Fibroblast of the conjunctiva (primary cell): ENCODE measurements at regions not wholly inside any gene's neighbourhood (a gene's known extent, or its start where the extent isn't known, plus 50 kb on each side); places are given as distances from the start of the nearest gene placed in this dataset.
"Not testable (repeated sequence)": the region's sequence is repeated elsewhere in the genome, so short reads cannot be mapped to it uniquely, and the experiment has no call there.

Experiments
- DNase-seq: peaks from one replicate; pipeline ENCODE4 v3.0.0-alpha.2; 2010; ENCODE audit warnings: low read depth

DNA sequence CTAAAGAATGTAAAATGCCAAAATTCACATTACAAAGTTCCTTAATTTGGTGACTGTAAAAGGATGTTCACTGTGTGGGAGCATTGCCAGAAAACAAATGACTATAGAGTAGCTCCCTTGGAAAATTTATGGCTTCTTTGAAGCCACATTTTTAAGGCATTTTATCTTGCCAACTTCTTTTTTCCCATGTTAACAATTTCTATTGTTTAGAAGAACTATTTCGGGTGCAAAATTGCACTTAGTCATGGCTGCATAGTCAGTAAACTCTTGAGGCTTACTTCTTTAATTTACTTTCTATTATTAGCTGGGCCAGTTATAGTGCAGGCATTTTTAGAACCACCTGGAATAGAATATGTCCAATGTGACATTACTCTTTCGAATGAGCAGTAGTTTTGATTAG lies 515.3 kb downstream of the JRKL start:
- no peak for DNase-seq

DNA sequence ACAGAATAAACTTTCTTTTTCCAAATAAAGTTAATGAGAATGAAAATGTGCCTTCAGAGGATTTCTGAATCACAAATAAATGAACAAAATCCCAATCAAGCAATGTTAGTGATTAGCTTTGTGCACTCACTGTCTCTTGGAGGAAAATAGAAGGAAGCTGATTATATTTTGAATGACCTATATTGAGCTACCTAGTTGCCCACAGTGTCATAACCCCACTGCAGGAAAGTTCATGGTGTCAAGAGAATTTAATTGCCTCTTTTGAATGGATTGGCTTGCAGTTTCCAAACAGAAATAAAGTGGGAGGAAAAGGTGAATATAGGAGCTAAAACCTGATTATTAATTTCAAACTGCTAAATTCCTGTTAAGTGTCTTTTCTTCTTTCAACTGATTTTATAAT lies 515.9 kb downstream of the JRKL start:
- no peak for DNase-seq

DNA sequence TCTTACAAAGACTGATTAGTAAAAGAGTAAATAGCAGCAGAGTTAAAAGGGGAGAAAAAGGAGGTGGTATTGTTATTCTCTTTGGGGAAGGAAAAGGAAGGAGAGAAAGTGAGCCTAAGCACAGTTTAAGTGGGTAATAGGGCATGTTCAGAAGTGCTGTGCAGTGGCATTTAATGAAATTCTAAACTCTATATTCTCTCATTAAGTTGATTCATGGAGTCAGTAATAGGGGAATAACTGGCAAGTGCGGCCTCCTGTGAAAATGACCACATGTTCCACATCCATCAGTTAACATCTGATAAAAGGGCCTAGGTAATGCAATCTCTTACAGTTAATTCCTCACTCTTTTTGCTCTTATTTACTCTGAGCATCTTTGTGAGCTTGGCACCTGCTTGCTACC lies 516.7 kb downstream of the JRKL start:
- no peak for DNase-seq

DNA sequence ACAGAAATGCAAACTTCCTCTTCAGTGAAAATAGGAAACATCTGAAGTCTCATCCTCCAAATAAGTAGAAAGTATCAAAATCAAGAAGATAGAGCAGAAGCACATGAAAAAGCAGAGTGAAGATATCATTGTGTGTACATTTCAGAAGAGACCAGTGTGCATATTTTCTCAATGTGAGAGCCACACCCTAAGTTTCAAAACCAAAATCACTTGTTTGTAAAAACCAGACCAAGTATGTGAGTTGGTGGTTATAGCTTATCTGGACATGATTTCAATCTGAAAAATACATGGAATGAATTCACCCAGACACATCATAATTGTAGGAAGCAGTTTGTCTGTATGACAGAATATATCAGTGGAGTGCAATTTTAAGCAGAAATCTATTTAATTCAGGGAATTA lies 536.0 kb downstream of the JRKL start:
- no peak for DNase-seq

DNA sequence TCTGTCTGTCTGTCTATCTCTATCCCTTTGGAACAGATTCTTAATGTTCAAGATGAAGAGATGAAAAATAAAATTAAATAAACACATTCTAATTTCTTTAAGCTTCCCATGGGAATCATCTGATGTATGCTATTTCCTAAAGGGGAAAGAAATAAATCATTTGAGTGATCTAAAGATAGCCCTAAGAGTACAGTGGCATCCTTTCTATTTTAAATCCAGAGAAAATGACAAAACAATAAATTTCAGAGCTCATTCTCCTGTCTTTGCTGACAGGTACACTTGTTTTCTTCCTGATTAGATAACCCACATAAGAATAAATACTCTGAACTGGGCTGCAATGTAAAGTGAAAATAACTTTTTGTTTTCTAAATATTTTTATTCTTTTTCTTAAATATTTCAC lies 550.4 kb downstream of the JRKL start:
- DNase-seq = no peak

DNA sequence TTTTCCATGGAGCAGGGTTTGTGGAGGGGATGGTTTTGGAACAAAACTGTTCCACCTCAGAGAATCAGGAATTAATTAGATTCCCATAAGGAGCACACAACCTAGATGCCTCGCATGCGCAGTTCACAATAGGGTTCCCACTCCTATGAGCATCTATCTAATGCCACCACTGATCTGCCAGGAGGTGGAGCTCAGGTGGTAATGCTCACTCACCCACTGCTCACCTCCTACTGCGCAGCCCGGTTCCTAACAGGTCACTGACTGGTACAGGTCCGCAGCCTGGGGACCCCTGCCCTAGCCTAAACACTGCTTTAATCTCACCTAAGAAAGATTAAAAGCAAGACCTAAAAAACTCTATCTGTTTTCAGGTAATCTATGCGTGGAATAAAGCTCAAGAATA lies 553.0 kb downstream of the JRKL start:
- DNase-seq = no peak

DNA sequence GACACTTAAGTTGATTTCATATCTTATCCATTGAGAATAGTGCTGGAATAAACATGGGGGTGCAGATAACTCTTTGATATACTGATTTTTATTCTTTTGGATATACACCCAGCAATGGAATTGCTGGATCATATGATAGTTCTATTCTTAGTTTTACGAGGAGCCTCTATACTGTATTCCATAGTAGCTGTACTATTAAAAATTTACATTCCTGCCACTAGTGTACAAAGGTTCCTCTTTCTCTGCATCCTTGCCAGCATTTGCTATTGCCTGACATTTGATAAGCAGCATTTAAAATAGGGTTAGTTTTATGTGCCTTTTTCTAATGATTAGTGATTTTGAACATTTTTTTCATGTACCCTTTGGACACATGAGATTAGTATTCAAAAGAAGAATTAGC lies 554.2 kb downstream of the JRKL start:
- no peak for DNase-seq

DNA sequence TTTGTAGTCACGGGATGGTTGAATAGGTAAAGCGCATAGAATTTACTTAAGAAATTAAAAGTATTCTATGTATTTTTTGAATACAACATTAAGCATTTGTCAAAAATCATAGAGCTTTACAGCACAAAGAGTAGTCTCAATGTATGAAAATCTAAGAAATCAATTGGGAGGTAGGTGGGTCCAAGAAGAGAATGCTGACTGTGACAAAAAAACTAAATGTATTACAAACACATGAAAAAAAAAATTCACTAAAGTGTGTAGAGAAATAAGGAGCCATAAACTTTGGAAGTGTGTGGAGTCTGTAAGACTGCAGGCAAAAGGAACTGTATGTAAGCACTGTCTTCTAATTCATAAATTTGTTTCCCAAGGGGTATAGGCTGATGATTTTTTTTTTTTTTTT lies 558.3 kb downstream of the JRKL start:
- no peak for DNase-seq

DNA sequence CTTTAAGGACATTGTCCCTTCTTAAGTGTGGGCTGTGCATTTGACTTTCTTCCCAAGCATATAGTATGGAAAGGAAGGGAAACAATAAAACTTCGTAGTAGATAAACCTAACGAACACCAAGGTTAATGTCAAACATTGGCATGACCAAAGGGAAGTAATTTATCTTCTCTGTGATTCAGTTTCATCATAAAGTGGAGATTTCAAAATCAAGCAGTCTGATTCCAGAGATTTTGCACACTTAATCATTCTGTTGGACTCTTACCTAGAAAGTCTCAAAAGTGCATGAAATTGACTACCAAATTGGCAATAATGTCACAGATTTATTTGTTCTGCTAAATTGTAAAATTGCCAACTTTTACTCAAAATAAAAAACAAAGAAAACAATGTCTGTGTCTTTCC lies 559.7 kb downstream of the JRKL start:
- no peak for DNase-seq

DNA sequence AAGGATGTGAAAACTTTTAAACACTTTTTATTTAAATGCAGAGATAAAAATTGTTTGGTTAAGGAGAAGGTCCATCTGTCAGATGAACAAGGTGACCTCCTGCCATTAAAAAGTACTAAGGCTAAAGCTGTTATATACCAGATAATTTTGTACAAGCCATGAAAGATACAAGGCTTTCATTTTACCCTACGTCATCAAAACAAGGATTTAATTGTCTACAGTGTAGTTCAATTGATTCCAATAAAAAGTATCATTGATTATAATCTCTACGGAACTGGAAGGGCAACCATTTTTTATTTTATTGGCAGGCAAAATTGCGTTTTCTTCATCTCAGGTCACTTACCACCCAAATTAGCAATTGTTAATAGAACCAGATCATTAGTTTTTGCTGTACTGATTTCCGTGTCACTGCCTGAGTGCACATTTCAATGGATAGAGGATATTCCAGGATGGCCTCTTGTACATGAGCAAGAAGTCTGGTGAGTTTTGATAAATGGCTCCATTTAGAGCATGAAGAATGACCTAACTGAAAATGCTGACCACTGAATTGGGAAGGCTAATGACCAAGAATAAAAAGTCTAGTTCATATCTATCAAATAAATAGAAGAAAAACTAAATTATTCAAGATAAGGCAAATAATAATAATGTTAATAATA lies 564.9 kb downstream of the JRKL start:
- DNase-seq = no peak

DNA sequence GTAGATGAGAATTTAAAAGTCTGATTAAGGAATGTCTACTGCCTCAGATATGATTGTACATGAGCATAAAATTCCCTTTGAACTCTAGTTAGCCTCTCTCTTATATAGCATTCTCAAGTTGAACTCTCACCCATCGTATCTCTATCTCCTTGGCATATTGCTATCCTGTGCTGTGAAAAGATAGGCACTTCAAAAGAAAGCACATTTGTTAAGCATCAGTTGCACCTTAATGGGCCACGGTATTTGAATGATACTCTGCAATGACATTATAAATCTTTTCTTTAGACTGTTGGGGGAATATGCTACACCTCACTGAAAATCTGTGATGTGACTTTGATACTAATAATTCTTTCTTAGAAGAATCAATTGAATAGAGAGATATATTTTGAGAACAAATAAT lies 570.7 kb downstream of the JRKL start:
- DNase-seq = no peak

DNA sequence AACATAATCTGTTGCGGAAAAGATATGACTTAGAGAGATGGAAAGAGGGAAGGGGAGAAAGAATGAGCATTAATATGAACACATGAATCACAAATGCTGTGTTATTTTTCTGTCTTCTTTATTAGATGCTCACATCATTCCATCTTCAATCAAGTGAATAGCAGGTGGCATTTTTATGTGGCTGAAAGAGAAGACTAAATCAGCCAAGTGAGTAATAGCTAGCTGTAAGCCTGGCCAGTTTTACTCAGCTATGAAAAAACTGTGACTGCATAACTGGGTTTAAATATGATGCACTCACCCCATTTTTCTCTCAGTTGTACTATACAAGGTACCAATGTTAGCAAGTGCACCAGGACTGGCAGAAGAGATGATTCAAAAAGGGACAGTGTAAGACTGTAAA lies 571.1 kb downstream of the JRKL start:
- no peak for DNase-seq

DNA sequence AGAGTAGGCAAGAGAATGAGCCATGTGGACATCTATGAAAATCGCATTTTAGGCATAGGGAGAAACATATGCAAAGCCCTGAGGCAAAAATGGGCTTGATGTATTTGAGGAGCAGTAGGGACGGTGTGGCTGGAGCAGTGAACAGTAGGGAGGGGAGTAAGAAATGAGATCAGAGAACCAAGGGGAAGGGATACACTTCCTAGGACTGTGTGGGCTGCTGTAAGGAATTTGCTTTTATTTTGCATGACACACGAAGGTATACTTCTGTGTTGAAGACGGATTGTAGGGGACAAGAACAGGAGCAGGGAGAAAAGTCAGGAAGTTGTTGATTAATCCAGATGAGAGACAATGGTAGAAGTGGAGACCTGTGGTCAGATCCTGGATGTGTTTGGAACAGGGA lies 572.1 kb downstream of the JRKL start:
- no peak for DNase-seq

DNA sequence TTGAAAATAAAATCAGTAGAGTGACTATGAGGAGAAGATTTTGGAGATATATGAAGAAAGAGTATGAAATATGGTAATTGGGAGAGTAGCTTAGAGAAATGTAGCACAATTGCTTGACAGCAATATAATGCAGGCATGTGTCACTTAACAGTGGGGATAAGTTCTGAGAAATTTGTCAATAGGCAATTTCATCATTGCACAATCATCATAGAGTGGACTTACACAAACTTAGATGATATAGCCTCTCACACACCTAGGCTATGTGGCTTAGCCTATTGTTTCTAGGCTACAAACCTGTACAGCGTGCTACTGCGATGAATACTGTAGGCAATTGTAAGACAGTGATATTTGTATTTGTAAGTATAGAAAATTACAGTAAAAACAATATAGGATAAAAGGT lies 573.6 kb downstream of the JRKL start:
- no peak for DNase-seq

DNA sequence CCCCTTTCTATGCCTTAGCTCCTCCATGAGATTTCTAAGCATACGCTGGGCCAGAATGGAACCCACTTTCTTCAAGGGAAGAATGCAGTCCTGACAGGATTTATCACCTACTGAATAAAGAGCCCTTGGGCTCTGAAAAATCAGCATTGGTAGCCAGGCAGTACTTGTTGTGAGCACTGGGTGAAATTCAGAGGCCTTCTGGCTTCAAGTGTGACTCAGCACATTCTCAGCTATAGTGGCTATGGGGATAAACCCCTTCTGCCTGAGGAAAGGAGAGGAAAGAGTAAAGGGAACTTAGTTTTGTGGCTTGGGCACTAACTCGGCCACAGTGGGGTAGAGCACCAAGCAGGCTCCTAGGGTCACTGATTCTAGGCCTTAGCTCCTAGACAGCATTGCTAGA lies 574.8 kb downstream of the JRKL start:
- DNase-seq = no peak

DNA sequence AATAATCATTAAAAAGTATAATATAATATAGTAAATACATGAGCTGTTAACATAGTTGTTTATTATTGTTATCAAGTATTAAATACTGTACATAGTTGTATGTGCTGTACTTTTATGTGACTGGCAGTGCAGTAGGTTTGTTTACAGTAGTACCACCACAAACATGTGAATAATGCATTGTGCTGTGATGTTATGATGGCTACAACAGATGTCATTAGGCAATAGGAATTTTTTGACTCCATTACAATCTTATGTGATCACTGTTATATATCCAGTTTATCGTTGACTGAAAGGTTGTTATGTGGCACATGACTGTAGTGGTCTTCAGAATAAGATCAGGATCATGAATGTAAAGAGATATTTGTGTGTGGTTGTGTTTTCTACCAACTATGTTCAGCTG lies 577.8 kb downstream of the JRKL start:
- DNase-seq = no peak

DNA sequence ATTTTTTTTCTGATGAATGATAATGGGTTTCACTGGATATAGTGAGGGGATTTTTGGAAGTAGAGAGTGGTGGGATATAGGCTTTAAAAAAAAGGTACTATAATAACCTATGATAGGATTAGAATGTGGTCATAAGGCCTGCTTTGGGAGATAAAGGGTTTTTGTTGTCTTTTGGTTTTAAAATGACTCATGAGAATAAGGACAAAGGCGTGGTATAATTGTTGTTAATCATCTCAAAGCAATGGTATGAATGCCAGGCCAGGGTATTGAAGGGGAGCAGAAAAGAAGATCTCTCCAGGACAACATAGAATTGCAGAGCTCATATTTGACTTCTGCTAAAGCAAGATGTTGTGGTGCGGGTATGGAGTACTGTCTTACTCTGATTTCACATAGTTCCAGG lies 579.4 kb downstream of the JRKL start:
- no peak for DNase-seq

DNA sequence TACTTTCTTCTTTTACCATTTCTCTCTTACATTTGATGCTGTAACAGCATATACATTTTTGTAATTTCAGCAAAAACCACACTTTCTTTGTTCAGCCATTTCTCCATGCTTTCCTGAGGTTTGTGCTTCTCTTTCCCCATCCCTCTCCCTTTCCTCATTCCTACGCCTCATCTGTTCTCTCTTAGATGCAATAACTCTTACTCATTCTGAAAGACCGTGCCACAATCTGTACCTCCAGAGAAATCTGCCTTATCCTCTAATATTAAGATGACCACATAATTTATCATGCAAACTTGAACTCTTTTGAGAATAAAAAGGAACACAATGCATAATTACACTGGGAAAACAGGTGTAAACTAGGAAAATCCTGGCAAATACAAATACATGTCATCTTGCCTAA lies 588.9 kb downstream of the JRKL start:
- no peak for DNase-seq

DNA sequence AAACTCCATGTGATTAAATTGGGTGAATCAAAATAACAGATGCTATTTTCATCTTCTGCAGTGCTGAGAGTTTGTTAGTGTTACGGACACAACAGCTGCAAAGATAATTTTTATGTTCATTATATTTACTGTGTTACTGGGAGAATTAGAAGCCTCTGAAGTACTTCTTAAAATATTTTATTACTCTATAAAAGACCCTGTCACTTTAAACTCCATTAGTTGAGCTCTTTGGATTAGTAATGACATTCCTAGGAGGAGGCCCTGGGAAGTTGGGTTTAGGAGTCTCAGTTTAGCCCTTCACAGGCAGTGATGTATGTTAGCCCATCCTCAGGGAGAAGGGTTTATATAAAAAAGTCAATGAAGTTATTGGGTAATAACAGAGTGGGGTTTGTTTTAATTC lies 596.7 kb downstream of the JRKL start:
- no peak for DNase-seq

DNA sequence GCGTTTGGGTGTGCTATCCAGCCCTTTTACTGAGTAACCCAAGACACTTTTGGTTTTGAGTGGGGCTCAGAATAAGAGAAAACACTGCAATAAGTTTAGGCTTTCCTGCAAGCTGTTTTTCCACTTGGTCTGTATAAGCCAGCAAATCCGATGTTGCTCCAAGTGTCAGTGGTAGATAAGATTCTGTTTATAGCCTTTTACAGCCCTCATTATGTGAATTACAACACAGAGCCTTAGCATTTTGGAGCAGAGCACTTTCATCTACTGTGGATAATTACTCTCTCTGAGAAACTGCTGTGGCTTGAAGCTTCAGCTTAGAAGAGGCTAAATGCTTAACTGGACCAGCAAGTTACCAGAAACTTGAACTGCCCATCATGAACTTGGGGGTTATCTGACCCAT lies 601.1 kb downstream of the JRKL start:
- no peak for DNase-seq

DNA sequence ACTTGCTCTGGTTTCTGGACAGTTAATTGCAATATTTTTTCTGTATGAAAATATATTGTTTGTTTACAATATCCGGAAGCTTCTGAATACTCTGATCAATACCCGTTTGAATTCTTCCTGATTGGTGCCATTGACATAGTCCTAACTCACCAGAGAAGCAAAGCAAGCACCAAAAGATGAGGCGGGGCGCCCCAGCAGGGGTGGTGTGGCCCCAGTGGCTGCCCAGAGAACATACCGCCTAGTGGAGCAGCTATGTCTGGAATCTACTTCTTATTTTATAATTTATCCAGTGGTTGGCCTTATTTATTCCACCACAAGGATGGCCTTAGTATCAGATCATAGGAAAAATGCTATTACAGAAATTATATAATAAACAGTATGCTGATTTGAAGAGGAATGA lies 610.7 kb downstream of the JRKL start:
- DNase-seq = no peak

DNA sequence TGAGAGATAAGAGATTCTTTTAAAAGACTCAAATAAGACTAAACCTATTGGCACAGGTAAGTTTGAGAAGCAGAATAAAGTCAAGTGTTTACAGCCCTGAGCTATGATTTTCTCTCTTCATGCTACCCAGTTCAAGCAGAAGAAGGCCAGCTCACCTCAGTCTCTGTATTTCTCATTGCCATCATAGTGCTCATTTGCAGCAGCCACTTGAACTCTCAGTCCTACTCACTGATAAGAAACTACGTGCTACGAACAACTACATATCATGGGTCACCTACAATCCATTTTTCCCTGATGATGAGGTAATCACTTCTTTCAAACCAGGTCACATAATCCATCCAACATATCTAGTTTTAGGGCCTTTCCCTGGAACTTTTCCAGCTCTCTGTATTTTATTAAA lies 617.5 kb downstream of the JRKL start:
- DNase-seq = no peak

DNA sequence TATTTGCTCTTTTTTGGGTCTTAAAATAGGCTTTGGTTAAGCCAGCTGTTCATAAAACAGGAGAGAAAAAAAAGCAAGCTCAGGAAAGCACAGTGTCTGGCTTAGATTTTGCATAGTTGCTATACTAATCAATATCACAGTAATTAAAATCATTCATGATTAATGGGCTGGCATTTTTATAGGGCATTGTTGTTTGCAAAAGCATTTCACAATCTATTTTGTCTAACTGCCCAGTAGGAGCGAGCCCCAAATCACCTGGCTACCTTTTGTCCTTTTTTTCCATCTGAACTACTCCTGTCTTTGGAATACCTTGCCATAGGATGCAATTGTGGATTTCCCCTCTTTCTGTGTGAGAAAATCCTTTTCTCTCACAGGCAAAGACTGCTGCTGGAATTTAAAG lies 619.8 kb downstream of the JRKL start:
- DNase-seq = no peak

DNA sequence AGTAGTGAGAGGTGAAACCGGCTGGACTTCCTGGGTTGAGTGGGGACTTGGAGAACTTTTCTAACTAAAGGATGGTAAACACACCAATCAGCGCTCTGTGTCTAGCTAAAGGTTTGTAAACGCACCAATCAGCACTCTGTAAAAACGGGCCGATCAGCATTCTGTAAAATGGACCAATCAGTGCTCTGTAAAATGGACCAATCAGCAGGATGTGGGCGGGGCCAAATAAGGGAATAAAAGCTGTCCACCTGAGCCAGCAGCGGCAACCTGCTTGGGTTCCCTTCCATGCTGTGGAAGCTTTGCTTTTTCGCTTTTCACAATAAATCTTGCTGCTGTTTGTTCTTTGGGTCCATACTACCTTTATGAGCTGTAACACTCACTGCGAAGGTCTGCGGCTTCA lies 621.2 kb downstream of the JRKL start:
- DNase-seq = not testable (repeated sequence)

DNA sequence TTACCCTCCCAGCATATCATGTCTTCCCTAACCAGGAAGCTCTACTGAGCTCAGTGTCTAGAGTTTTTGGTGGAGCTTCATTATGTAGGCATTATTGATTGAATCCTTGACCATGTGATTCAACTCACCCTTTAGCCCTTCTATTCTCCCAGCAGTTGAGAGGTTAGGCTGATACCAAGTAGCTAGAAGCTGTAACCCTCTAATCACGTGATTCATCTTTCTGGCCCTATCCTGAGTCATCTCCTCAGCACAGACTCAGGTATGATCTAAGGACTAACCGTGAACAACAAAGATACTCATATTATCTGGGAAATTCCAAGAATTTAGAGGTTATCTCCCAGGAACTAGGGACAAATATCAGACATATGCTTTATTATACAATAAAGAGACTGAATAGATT lies 625.5 kb downstream of the JRKL start:
- DNase-seq = no peak
